GM23248 (cell line): ENCODE measurements at regions not wholly inside any gene's neighbourhood (a gene's known extent, or its start where the extent isn't known, plus 50 kb on each side); places are given as distances from the start of the nearest gene placed in this dataset.

Experiments
- EZH2 ChIP-seq: fragments of 200-600 bp; sonication (generic); IDR thresholded peaks from 2 replicates; pipeline ENCODE4 v1.6.1; 2018; ENCODE audit warnings: antibody characterized with exemption, mild to moderate bottlenecking; ENCODE audit not compliant: insufficient read depth, poor library complexity, severe bottlenecking
- EZH2phosphoT487 ChIP-seq: fragments of 200-600 bp; sonication (generic); IDR thresholded peaks from 2 replicates; pipeline ENCODE4 v1.6.1; 2018; ENCODE audit warnings: antibody characterized with exemption, moderate library complexity, mild to moderate bottlenecking, low read depth; ENCODE audit not compliant: insufficient read depth

DNA sequence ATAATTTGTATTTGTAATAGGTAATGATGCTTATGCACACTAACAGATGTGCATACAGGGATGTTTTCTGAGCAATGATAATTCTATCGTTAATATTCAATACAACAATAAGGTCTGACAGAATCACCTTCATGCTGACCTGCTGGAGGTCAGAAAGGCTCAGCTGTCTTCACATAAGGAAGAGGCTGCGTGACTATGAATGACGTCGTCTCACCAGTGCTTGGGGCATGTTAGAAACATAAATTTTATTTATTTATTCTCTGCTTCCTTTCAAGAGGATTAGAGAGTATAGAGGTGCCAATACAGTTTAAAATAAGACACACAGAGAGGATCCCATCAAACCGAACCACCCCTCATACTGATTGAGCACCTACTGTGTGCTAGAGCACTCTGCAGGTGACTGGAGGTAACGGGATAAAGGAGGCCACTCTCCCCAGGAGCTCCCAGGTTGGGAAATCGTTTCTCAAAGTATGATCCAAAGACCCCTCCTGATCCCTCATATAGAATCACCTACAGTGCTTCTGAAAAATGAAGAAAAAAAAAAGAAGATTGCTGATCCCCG, 265.6 kb upstream of the NPVF start:
- no peak for TF ChIP-seq EZH2phosphoT487
- TF ChIP-seq EZH2, result no peak
